HUES64 (cell line): ENCODE measurements at regions not wholly inside any gene's neighbourhood (a gene's known extent, or its start where the extent isn't known, plus 50 kb on each side); places are given as distances from the start of the nearest gene placed in this dataset.

Experiments
- H3K27ac ChIP-seq: 2 replicates; pipeline ENCODE4 v1.7.0; 2013; ENCODE audit warnings: low read depth, low read length, inconsistent platforms
- H3K27me3 ChIP-seq: 2 replicates; pipeline ENCODE4 v1.6.1; 2013; ENCODE audit warnings: mild to moderate bottlenecking, low read length; ENCODE audit not compliant: insufficient read depth
- H3K36me3 ChIP-seq: 2 replicates; pipeline ENCODE4 v1.6.1; 2013; ENCODE audit warnings: mild to moderate bottlenecking, low read length; ENCODE audit not compliant: insufficient read depth
- H3K4me1 ChIP-seq: 2 replicates; pipeline ENCODE4 v1.6.1; 2013; ENCODE audit warnings: mild to moderate bottlenecking, low read length, moderate library complexity; ENCODE audit not compliant: insufficient read depth
- H3K4me3 ChIP-seq: 2 replicates; pipeline ENCODE4 v1.5.1; 2013; ENCODE audit warnings: mild to moderate bottlenecking, low read length, moderate library complexity
- H3K9ac ChIP-seq: 2 replicates; pipeline ENCODE4 v1.6.1; 2013; ENCODE audit warnings: mild to moderate bottlenecking, low read depth, low read length
- H3K9me3 ChIP-seq: 2 replicates; pipeline ENCODE4 v1.6.1; 2013; ENCODE audit warnings: low read depth, low read length; ENCODE audit not compliant: insufficient read depth
- WGBS: fragments of 150-250, 120-280 bp; methylation state at CpG from one replicate; pipeline ENCODE4 v1.1.7; 2013; ENCODE audit warnings: missing lambda C conversion rate; 5-methylcytosine and 5-hydroxymethylcytosine counted together

DNA sequence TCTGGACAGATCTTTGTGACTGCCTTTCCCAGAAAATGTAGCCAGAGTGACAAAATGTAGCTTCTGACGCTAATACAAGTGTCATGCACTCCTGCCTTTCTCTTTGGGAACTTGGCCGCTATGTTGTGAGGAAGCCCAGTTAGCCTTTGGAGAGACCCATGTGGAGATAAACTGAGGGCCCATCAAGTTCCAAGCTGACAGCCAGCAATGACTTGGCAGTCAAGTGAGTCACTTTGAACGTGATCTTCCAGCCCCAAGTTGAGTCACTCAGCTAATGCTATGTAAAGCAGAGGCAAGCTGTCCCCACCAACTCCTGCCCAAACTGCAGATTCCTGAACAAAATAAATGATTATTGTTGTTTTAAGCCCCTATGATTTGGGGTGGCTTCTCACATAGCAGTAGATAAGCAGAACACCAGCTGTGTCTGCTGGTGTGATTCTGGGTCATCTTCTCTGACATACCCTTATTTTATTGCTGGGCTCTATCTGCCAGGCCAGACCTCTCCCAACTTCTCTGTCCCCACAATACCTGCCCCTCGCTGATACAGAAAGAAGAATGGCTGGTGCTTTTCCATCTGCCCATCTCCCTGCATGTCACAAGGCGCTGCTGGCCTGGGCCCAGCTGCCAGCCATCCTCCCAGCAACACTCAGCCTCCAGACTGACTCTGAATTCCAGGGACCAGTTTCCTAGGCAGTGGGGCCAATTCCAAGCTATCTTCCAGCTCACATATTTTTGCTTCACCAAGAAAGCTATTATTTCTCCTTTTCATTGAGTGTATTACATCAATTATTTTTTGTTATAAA, 274.8 kb downstream of the LRFN2 start:
- Histone ChIP-seq H3K27me3 (no peaks in the 10 kb centered on the region), H3K9me3 (no peaks in the 10 kb centered on the region), H3K9ac (no peak overlapping the region), H3K4me3 (no peak overlapping the region), H3K36me3 (no peaks in the 10 kb centered on the region), H3K27ac (no peak overlapping the region), H3K4me1 (peaks cover 3% of the 10 kb centered on the region; the same call in 1 of the 2 replicates)
- WGBS = 89% methylated on average over 5 of the region's 5 CpGs

DNA sequence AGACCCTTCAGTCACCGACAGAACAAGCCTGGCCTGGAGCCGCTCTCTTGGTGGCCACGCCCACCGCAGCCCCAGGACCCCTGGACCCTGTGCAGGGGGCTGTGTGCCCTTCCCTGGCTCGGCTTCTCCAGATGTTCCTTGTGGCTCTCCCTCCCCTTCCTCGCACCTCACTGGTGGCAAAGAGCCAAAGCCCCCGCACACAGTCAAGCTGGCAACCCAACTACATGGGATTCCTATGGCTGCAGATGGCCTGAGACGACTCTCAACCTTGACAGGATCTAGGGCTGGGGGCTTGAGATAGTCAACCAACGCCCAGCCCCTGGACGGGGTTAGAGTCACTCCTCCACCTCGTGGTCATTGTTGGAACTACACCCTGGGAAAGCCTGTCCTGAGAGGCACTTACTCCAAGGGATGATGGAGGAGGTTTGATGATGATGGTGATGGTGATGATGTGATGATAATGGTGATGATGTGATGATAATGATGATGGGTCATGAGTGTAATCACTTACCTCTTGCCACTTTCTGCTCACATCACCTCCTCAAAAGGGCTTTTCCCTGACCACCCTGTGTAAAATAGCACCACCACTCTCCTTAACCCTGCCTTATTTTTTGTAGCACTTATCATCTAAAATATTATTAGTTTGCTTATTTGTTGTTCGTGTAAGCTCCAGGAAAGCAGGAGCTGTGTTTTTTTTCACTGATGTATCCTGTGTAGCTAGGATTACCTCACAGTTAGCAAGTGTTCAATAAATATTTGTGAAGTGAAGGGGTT, 278.4 kb downstream of the LRFN2 start:
- H3K9ac ChIP-seq = no peak overlapping the region

DNA sequence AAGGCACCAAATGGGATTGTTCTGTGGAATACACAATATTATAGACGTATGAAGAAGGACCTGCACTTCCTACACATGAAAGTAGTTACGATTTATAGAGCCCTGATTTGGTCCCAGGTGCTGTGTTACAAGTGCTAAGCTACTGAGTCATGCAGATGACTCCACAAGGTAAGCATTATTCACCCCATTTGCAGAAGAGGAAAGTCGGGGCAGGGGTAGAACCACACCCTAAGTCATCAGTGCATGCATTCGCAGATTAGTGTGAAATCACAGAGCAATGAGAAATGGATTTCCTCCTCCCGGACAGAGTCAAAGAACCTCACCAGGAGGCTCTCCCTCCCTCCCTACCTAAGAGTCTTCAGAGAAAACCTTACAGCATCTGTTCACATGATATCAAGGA, 279.5 kb downstream of the LRFN2 start:
- no peak overlapping the region for H3K4me3 ChIP-seq
- H3K27ac ChIP-seq = no peak overlapping the region
- WGBS = 90% methylated on average over 5 of the region's 5 CpGs
- no peaks in the 10 kb centered on the region for H3K27me3 ChIP-seq
- H3K9me3 ChIP-seq = no peaks in the 10 kb centered on the region
- H3K4me1 ChIP-seq = peaks cover 3% of the 10 kb centered on the region; the same call in 1 of the 2 replicates
- no peak overlapping the region for H3K9ac ChIP-seq
- H3K36me3 ChIP-seq = no peaks in the 10 kb centered on the region

More for the DNA sequence above, 278.4 kb downstream of the LRFN2 start:
- Histone ChIP-seq H3K9me3 (no peaks in the 10 kb centered on the region), H3K4me1 (peaks cover 3% of the 10 kb centered on the region; the same call in 1 of the 2 replicates), H3K4me3 (no peak overlapping the region), H3K27ac (no peak overlapping the region), H3K27me3 (no peaks in the 10 kb centered on the region), H3K36me3 (no peaks in the 10 kb centered on the region)
- 37% methylated on average over 12 of the region's 12 CpGs for WGBS

DNA sequence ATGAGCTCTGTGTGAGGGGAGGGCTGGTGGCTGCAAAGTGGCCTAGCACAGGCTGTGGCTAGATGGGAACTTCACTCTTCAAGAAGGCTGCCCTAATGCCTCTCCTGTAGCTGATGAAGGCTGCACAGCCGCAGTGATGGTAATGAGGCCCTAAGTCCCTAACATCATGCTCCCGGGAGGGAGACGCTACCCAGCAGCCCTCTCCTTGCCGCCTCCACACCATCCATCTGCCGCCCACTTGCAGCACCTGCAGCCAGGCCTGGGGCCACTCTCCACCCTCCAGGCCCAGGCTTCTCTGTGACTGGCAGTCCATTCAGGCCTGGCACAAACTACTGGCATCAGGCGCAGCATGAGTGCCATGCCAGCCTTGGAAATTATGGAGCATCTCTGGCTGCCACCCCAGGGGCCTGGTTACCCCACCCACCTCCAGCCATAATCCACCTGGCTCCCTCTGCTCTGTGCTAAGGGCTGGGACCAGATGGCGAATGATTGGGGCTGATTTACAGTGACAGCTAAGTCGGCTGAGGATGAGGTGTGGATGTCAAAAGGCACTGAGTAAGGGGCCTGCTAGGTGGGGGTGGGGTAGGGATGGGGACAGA, 284.2 kb downstream of the LRFN2 start:
- H3K9me3 ChIP-seq = no peaks in the 10 kb centered on the region
- no peaks in the 10 kb centered on the region for H3K4me1 ChIP-seq
- no peaks in the 10 kb centered on the region for H3K36me3 ChIP-seq
- H3K27ac ChIP-seq = no peak overlapping the region
- H3K4me3 ChIP-seq = no peak overlapping the region
- WGBS = 92% methylated on average over 8 of the region's 8 CpGs
- no peaks in the 10 kb centered on the region for H3K27me3 ChIP-seq
- H3K9ac ChIP-seq = no peak overlapping the region

DNA sequence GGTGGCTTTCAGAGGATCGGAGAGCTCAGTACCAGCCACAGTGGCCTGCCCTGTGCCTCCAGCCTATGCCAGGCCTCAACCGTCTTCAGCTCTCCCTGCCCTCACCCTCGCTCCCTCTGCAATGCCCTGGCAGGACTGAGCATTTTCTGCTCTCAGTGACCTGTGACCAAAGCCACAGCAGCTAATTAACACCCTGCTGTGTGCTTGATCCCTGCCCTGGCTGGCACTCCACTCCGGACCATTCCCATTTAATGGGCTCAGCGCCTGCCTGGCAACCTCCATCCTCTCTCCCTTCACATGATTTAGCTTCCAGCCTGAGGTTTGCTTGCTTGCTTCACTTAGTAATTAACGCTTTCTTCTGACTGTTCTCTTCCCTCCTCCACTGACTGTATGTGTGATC, 287.5 kb downstream of the LRFN2 start:
- H3K9me3 ChIP-seq = no peaks in the 10 kb centered on the region
- H3K4me1 ChIP-seq = no peaks in the 10 kb centered on the region
- whole genome bisulfite sequencing = 90% methylated on average over 6 of the region's 6 CpGs
- no peak overlapping the region for H3K4me3 ChIP-seq
- no peak overlapping the region for H3K9ac ChIP-seq
- no peaks in the 10 kb centered on the region for H3K36me3 ChIP-seq
- H3K27ac ChIP-seq = no peak overlapping the region
- H3K27me3 ChIP-seq = no peaks in the 10 kb centered on the region

DNA sequence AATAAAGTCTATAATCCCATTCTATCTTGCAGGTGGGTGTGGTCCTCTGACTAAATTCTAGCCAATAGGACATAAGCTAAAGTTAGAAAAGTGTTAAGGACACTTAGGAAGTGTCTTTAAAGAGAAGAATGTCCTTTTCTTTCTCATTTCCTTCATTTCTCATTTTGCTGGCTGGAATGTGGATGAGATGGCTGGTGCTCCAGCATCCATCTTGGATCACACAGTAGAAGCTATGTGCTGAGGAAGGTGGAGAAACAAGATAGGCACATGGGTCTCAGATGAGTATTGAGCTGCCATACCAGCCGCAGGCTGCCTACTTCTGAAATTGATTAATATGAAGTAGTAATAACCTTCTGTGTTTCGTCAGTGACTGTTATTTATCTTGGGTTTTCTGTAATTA, 289.0 kb downstream of the LRFN2 start:
- Histone ChIP-seq H3K9me3 (no peaks in the 10 kb centered on the region), H3K4me3 (no peak overlapping the region), H3K27ac (no peak overlapping the region), H3K9ac (no peak overlapping the region), H3K36me3 (no peaks in the 10 kb centered on the region), H3K27me3 (no peaks in the 10 kb centered on the region), H3K4me1 (peaks cover 5% of the 10 kb centered on the region; the same call in 1 of the 2 replicates)
- WGBS = 98% methylated on average over 2 of the region's 2 CpGs

DNA sequence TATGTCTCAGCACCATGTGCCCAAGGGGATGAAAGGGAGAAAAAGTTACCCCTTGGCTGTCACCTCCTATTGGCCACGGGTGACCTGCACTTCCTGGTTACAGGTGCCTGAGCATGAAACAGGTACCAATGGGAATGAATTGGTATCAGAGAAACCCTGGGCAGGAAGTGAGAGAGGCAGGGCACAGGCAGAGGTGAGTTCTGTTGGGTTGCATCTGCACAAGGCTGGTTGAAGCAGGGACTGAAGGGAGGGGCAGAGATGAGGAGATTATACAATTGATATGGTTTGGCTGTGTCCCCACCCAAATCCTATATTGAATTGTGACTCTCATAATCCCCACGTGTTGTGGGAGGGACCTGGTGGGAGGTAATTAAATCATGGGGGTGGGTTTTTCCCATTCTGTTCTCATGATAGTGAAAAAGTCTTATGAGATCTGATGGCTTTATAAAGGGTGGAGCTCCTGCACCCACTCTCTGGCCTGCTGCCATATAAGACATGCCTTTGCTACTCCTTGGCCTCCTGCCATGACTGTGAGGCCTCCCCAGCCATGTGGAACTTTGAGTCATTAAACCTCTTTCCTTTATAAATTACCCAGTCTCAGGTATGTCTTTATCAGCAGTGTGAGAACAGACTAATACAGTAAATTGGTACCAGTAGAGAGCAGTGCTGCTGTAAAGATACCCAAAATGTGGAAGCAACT, 291.8 kb downstream of the LRFN2 start:
- Histone ChIP-seq H3K27ac (no peak overlapping the region), H3K27me3 (no peaks in the 10 kb centered on the region), H3K9me3 (no peaks in the 10 kb centered on the region), H3K36me3 (no peaks in the 10 kb centered on the region), H3K4me1 (peaks cover 9% of the 10 kb centered on the region; the same call in 1 of the 2 replicates), H3K9ac (no peak overlapping the region), H3K4me3 (no peak overlapping the region)
- WGBS = 94% methylated on average over 2 of the region's 2 CpGs

DNA sequence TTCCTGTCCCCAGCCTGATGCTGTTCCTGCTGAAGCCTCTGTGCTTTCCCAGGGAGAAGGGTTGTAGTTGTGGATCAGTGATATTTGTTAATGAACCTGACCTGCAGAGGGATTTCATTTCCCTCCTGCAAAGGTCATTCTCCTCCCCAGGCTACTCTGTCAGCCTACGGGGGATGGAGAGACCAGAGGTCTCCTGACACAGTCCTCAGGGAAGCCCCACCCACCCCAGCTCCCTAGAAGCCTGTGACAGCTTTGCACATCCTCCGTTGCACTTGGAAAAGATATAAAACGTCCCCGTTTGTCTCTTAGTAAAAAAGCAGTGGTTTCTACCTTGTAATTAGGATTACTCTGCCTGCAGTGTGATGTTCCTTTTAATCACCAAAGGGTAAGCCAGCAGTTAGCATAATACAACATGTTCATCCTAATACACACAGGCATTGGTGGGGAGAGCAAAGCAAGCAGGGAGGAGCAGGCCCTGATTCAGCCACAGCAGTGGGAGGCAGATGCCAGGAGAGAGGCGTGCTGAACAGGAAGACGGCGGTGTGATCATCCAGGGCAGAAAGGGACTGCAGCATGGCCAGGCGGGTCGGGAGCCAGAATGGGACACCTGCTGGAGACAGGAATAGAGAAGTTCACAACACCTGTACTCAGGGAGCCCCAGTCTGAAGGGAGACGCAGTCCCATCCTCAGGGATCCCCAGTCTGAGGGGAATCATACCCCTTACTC, 293.5 kb downstream of the LRFN2 start:
- WGBS = 67% methylated on average over 10 of the region's 10 CpGs
- no peaks in the 10 kb centered on the region for H3K9me3 ChIP-seq

DNA sequence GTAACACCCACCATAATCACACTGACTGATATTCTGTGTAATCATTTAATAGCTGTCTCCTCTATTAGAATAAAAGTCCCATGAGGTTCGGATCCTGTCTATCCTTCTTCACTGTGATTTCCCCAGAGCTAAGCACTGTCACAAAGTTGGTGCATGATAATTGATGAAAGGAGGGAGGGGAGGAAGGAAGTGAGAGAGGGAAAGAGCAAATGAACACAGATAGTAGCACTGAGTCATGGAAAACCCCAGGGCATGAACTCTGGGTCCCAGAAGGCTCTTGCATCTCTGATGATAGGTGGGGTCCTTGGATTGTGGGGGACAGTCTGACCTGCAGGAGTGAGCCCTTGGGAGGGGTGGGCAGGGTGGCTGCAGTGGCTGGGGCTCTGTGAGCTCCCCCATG, 294.1 kb downstream of the LRFN2 start:
- H3K9me3 ChIP-seq = no peaks in the 10 kb centered on the region
- peaks cover 24% of the 10 kb centered on the region for H3K4me1 ChIP-seq
- H3K36me3 ChIP-seq = no peaks in the 10 kb centered on the region
- H3K27me3 ChIP-seq = no peaks in the 10 kb centered on the region
- no peak overlapping the region for H3K27ac ChIP-seq
- H3K9ac ChIP-seq = no peak overlapping the region
- 89% methylated on average over 1 of the region's 1 CpG for WGBS
- H3K4me3 ChIP-seq = no peak overlapping the region

More for the DNA sequence above, 293.5 kb downstream of the LRFN2 start:
- H3K4me3 ChIP-seq = no peak overlapping the region
- no peak overlapping the region for H3K27ac ChIP-seq
- no peak overlapping the region for H3K9ac ChIP-seq
- no peaks in the 10 kb centered on the region for H3K27me3 ChIP-seq
- H3K4me1 ChIP-seq = peaks cover 20% of the 10 kb centered on the region
- H3K36me3 ChIP-seq = no peaks in the 10 kb centered on the region

DNA sequence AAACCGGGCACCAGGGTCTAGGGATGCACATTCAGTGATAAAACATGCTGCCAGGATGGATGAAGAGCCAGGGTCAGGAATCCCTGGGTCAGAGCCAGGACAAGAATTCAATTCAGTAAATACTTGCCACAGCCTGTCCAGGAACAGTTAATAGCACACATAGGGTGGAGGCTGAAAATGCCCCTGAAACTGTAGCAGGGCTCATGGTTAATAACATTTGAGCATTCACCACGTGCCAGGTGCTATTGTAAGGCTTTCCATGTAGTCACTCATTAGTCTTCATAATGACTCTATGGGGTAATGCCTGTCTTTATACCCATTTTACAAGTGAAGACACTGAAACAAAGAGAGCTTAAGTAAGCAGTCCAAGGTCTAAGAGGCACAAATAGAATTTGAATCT, 296.3 kb downstream of the LRFN2 start:
- Histone ChIP-seq H3K27ac (no peak overlapping the region), H3K9ac (no peak overlapping the region), H3K36me3 (no peaks in the 10 kb centered on the region), H3K27me3 (no peaks in the 10 kb centered on the region), H3K9me3 (no peaks in the 10 kb centered on the region), H3K4me1 (peaks cover 39% of the 10 kb centered on the region), H3K4me3 (no peak overlapping the region)
- 50% methylated on average over 2 of the region's 2 CpGs for WGBS
